GM13976 (cell line): ENCODE measurements at regions not wholly inside any gene's neighbourhood (a gene's known extent, or its start where the extent isn't known, plus 50 kb on each side); places are given as distances from the start of the nearest gene placed in this dataset.

ENCODE experiments used
- DNase-seq: peaks from one replicate; pipeline ENCODE4 v3.0.0; 2012; ENCODE audit warnings: low spot score
- in situ Hi-C: fragments of 300-500 bp; cut with MboI; formaldehyde crosslinking; loops from one replicate; pipeline ENCODE4 v1.12.0; 2022; ENCODE audit warnings: low sequenced_read_pairs, mixed read lengths, inconsistent platforms; ENCODE audit not compliant: unreplicated experiment
- TF ChIP-seq, protein P1 (sequence below): IDR thresholded peaks from 2 replicates; pipeline ENCODE4 v1.5.1; 2012; ENCODE audit warnings: borderline replicate concordance, mild to moderate bottlenecking; ENCODE audit not compliant: insufficient read depth; ENCODE audit errors: extremely low read depth, missing control alignments, control extremely low read depth

DNA sequence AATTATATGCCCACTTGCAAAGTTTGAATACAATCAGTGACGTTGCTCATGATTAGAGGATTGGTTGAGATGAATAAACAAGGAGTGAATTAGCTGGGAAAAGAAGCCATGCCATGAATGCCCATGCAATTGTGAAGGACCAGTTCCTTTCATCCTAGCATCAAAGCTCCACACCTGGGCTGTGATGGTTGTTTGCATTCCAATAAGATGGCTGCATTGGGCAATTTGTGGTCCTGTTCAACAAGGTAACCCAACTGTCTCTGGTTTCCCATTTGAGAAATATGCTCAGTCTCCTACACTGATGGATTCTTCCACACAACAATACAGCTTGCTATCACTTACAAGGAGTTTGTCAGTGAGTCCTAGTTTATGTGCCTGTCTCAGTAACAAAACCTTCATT is 550.2 kb downstream of the STK39 start:
- DNase-seq: no peak
- TF ChIP-seq, protein P1, sequence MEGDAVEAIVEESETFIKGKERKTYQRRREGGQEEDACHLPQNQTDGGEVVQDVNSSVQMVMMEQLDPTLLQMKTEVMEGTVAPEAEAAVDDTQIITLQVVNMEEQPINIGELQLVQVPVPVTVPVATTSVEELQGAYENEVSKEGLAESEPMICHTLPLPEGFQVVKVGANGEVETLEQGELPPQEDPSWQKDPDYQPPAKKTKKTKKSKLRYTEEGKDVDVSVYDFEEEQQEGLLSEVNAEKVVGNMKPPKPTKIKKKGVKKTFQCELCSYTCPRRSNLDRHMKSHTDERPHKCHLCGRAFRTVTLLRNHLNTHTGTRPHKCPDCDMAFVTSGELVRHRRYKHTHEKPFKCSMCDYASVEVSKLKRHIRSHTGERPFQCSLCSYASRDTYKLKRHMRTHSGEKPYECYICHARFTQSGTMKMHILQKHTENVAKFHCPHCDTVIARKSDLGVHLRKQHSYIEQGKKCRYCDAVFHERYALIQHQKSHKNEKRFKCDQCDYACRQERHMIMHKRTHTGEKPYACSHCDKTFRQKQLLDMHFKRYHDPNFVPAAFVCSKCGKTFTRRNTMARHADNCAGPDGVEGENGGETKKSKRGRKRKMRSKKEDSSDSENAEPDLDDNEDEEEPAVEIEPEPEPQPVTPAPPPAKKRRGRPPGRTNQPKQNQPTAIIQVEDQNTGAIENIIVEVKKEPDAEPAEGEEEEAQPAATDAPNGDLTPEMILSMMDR: no peak
- in situ Hi-C loops: no loop called here

DNA sequence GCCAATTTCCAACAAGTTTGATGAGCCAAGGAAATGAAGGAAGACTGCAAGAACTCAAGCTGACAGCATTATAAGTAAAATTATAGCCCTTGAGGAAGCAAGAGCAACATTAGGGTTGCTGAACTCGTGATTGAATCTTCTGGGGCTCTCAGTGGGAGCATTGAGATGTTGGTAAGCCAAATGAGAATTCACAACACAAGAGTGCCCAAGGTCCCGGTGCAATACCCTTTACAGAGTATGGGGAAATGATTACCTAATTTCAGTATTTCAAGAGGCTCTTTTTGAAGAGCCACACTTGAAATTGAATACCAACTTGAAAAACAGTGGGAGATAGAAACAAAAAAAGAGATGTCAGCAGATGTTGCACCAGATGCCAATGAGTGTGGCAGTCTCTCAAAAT is 554.5 kb downstream of the STK39 start:
- TF ChIP-seq, protein P1: no peak
- in situ Hi-C loops: no loop called here
- no peak for DNase-seq

- no peak for DNase-seq
- TF ChIP-seq, protein P1: no peak
- in situ Hi-C loops: no loop called here
Measured at GRCh38 chr2:167692191-167692590, 555.2 kb downstream of the STK39 start.

DNA sequence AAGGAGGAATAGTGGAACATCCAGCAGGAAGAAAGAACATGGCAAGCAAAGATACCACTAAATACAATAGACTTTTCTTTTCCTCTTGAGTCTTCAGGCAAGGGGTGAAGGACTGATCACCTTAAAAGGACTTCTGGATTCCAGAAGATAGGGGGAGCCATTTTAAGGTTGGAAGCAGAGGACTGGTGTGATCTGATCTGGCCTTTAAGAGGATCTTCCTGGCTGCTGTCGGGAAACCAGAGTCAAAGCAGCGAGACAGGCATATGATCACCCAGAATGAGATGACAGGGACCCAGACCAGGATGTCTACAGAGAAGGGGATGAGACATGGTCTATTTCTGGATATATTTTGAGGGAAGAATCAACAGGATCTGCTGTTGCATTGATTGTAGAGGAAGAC is 558.0 kb downstream of the STK39 start:
- in situ Hi-C loops: no loop called here
- no peak for DNase-seq
- TF ChIP-seq, protein P1: no peak

DNA sequence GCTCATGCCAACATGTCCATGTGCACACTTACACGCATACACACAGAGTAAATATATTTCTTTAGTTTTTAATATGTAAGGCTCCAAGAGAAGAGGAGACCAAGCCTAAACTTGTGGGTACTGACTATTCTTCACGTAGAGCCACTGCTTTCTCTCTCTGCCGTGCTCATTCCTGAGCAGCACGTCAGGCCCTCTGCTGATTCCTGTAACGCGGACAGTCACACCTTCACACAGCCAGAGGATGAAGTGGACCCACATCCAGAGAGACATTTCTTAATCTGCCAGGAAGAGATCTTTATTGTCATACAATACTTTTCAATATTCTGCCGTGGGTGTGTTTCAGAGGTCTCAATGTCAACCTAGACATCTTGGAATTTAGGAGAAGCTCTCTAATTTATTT is 560.7 kb downstream of the STK39 start:
- no peak for DNase-seq
- in situ Hi-C loops: no loop called here
- TF ChIP-seq, protein P1: no peak

GRCh38 chr2:167681234-167682015 is 566.0 kb downstream of the STK39 start:
- in situ Hi-C loops: no loop called here
- DNase-seq: no peak
- TF ChIP-seq, protein P1: no peak

DNA sequence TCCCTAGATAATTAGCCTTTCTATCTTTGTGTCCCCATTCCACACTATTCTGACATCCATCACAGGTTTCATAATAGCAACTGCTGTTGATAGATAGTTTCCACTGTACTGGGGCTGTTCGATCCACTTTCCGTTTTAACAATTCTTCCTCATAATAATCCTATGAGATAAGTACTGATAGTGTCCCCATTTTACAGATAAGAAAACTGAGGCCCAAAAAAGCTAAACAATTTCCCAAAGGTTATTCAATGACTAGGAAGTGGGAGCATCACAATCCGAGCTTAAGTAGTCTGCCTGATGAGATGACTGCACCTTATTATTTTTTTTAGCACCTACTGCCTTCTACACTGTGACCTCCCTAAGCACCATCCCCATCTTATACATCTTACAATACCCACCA is 569.2 kb downstream of the STK39 start:
- DNase-seq: no peak
- TF ChIP-seq, protein P1: no peak
- in situ Hi-C loops: no loop called here
